ENCODE measurements at regions not wholly inside any gene's neighbourhood (a gene's known extent, or its start where the extent isn't known, plus 50 kb on each side); places are given as distances from the start of the nearest gene placed in this dataset.

DNA sequence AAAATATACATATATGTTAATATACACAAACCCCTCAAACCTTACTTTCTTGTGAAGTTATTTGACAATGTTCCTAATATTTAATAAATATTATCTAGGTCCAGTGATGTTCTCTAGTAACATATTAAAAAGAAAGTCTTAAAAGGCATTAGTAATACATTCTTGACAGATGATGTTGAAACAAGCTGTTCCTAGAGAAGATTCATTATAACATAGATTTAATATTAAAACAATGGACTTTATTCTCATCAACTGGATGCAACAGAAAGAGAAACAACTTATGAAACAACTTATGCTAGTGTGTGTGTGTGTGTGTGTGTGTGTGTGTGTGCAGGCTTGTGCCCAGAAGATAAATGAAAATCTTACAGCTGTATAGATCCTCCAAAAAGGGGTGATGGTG, 68.5 kb upstream of the PLXNA2 start:
- DNase-seq (no peak), ATAC-seq (ENCODE audit: insufficient read depth, low read depth) (no peak)
- Histone ChIP-seq H3K4me1 (ENCODE audit: insufficient read depth, low read length) (no peaks in the 10 kb centered on the region), H3K36me3 (ENCODE audit: insufficient read depth, low read length) (no peaks in the 10 kb centered on the region), H4K20me1 (ENCODE audit: insufficient read depth, low read length) (no peaks in the 10 kb centered on the region), H3K9ac (ENCODE audit: low read depth, low read length) (no peak overlapping the region), H3K9me3 (ENCODE audit: insufficient read depth, low read length, severe bottlenecking) (no peaks in the 10 kb centered on the region), H3K27me3 (ENCODE audit: insufficient read depth, low read length, poor library complexity) (peaks cover 6% of the 10 kb centered on the region), H3K4me3 (ENCODE audit: low read depth in 1 of 2, low read length in 2 of 2) (no peak overlapping the region), H3K27ac (ENCODE audit: low read length) (no peak overlapping the region), H3K79me2 (ENCODE audit: insufficient read depth, low read length) (no peaks in the 10 kb centered on the region), H2AFZ (ENCODE audit: low read depth, low read length) (no peak overlapping the region), H3K4me2 (ENCODE audit: insufficient read depth, low read length) (no peak overlapping the region)
- no peak for TF ChIP-seq EZH2 (IDR thresholded peaks at IDR 0.05; ENCODE audit: borderline replicate concordance, low read depth, low read length, severe bottlenecking)
- TF ChIP-seq, protein P1, sequence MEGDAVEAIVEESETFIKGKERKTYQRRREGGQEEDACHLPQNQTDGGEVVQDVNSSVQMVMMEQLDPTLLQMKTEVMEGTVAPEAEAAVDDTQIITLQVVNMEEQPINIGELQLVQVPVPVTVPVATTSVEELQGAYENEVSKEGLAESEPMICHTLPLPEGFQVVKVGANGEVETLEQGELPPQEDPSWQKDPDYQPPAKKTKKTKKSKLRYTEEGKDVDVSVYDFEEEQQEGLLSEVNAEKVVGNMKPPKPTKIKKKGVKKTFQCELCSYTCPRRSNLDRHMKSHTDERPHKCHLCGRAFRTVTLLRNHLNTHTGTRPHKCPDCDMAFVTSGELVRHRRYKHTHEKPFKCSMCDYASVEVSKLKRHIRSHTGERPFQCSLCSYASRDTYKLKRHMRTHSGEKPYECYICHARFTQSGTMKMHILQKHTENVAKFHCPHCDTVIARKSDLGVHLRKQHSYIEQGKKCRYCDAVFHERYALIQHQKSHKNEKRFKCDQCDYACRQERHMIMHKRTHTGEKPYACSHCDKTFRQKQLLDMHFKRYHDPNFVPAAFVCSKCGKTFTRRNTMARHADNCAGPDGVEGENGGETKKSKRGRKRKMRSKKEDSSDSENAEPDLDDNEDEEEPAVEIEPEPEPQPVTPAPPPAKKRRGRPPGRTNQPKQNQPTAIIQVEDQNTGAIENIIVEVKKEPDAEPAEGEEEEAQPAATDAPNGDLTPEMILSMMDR (IDR thresholded peaks at IDR 0.05; ENCODE audit: borderline replicate concordance, extremely low read depth, low read length, poor library complexity, severe bottlenecking): no peak

DNA sequence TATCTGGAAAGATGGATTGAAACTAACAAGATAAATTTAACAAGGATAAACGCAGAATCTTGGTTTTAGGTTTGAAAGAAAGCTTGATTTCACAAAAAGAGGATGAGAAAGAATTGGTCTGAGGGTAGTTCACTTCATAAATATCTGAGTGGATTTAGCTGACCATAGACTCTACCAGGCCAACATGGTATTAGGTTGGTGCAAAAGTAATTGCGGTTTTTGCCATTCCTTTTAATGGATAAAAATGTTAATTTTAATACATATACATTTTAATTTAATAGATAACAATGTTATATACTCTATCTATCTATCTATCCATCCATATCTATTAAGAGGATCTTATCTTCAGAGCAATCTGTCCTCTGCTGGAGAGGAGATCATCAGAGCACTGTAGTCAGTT, 70.2 kb upstream of the PLXNA2 start:
- Histone ChIP-seq H2AFZ (ENCODE audit: low read depth, low read length) (no peak overlapping the region), H3K79me2 (ENCODE audit: insufficient read depth, low read length) (no peaks in the 10 kb centered on the region), H3K27ac (ENCODE audit: low read length) (no peak overlapping the region), H3K27me3 (ENCODE audit: insufficient read depth, low read length, poor library complexity) (peaks cover 6% of the 10 kb centered on the region), H3K9me3 (ENCODE audit: insufficient read depth, low read length, severe bottlenecking) (no peaks in the 10 kb centered on the region), H3K4me1 (ENCODE audit: insufficient read depth, low read length) (no peaks in the 10 kb centered on the region), H4K20me1 (ENCODE audit: insufficient read depth, low read length) (no peaks in the 10 kb centered on the region), H3K4me3 (ENCODE audit: low read depth in 1 of 2, low read length in 2 of 2) (no peak overlapping the region), H3K36me3 (ENCODE audit: insufficient read depth, low read length) (no peaks in the 10 kb centered on the region), H3K4me2 (ENCODE audit: insufficient read depth, low read length) (no peak overlapping the region), H3K9ac (ENCODE audit: low read depth, low read length) (no peak overlapping the region)
- no peak for DNase-seq
- ATAC-seq (ENCODE audit: insufficient read depth, low read depth): no peak
- no peak for TF ChIP-seq EZH2 (IDR thresholded peaks at IDR 0.05; ENCODE audit: borderline replicate concordance, low read depth, low read length, severe bottlenecking)
- TF ChIP-seq, protein P1 (IDR thresholded peaks at IDR 0.05; ENCODE audit: borderline replicate concordance, extremely low read depth, low read length, poor library complexity, severe bottlenecking): no peak

GRCh38 chr1:208318150-208318734, 74.1 kb upstream of the PLXNA2 start:
- Histone ChIP-seq H4K20me1 (ENCODE audit: insufficient read depth, low read length) (no peaks in the 10 kb centered on the region), H3K27ac (ENCODE audit: low read length) (no peak overlapping the region), H3K4me3 (ENCODE audit: low read depth in 1 of 2, low read length in 2 of 2) (no peak overlapping the region), H3K4me1 (ENCODE audit: insufficient read depth, low read length) (no peaks in the 10 kb centered on the region), H3K79me2 (ENCODE audit: insufficient read depth, low read length) (no peaks in the 10 kb centered on the region), H3K4me2 (ENCODE audit: insufficient read depth, low read length) (no peak overlapping the region), H3K36me3 (ENCODE audit: insufficient read depth, low read length) (no peaks in the 10 kb centered on the region), H2AFZ (ENCODE audit: low read depth, low read length) (no peak overlapping the region), H3K27me3 (ENCODE audit: insufficient read depth, low read length, poor library complexity) (peaks cover 4% of the 10 kb centered on the region), H3K9ac (ENCODE audit: low read depth, low read length) (no peak overlapping the region), H3K9me3 (ENCODE audit: insufficient read depth, low read length, severe bottlenecking) (no peaks in the 10 kb centered on the region)
- no peak for TF ChIP-seq EZH2 (IDR thresholded peaks at IDR 0.05; ENCODE audit: borderline replicate concordance, low read depth, low read length, severe bottlenecking)
- TF ChIP-seq, protein P1 (IDR thresholded peaks at IDR 0.05; ENCODE audit: borderline replicate concordance, extremely low read depth, low read length, poor library complexity, severe bottlenecking): no peak
- DNase-seq (no peak), ATAC-seq (ENCODE audit: insufficient read depth, low read depth) (no peak)

Measured in DND-41 (cell line).